ENCODE measurements at regions not wholly inside any gene's neighbourhood (a gene's known extent, or its start where the extent isn't known, plus 50 kb on each side); places are given as distances from the start of the nearest gene placed in this dataset.

DNA sequence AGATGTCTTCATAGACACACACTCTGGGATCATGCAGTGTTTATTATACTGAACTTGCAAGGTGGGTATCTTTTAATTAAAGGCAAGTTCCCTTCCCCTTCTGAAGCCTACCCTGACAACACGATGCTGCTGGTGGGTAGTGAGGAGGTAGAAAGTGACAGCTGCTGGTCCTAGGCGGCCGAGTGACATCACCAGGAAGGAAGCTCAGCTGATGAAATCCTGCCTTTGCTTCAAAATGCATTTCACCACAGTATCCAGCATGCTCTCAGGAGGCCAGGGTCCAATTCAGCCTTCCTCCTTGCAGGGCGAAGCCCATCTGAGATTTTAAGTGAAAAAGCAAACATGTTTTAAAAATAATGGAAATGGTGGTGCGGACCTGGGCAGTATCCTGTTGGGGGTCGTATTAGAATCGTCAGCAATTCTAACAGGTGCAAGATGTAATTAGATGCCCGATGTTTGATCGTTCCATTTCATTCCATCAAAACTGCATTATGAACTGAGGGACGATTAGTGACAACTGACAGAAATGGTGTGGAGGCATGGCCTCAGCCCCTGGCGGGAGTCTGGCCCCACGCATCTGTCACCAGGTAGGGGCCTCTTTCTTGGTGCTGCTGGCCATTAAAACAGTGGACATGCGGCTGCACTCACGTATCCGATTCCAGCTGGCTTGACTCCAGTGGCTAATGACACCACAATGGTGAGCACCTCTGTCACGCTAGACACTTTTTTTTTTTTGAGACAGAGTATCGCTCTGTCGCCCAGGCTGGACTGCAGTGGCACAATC, 324.8 kb upstream of the C1orf174 start:
- no peak overlapping the region for H3K9ac ChIP-seq (replicated peaks; ENCODE audit: extremely low read depth, insufficient read depth, low read length)
- DNase-seq (ENCODE audit: low read depth, low spot score): no peak
- no peaks in the 10 kb centered on the region for H3K4me1 ChIP-seq (ENCODE audit: control insufficient read depth, extremely low read depth, insufficient read depth, low read length)
- CTCF ChIA-PET: no interaction called here
- H3K9me3 ChIP-seq (replicated peaks; ENCODE audit: control insufficient read depth, insufficient read depth, low read length): peaks cover 3% of the 10 kb centered on the region
- H3K27me3 ChIP-seq (ENCODE audit: control insufficient read depth in 2 of 2, insufficient read depth in 2 of 2, low read length in 2 of 2): no peaks in the 10 kb centered on the region
- no peak overlapping the region for H3K4me2 ChIP-seq (ENCODE audit: insufficient read depth, low read length)
- no peaks in the 10 kb centered on the region for H3K9me1 ChIP-seq (replicated peaks; ENCODE audit: control insufficient read depth, extremely low read depth, insufficient read depth, low read length)
- FAIRE-seq: no peak
- BruUV-seq (replicated peaks): no TSS peak
- H3K4me3 ChIP-seq (replicated peaks in 1 of 3; ENCODE audit: insufficient read depth in 1 of 3, low read depth in 1 of 3, low read length in 3 of 3): no peak overlapping the region
- H4K20me1 ChIP-seq (replicated peaks; ENCODE audit: control insufficient read depth, extremely low read depth, insufficient read depth, low read length): no peaks in the 10 kb centered on the region
- TF ChIP-seq EZH2 (IDR thresholded peaks at IDR 0.05; ENCODE audit: borderline replicate concordance, low read depth, low read length, severe bottlenecking) (no peak), POLR2AphosphoS5 (IDR thresholded peaks at IDR 0.05; ENCODE audit: insufficient read depth, low read depth, low read length) (no peak), FOS (IDR thresholded peaks at IDR 0.05; ENCODE audit: borderline replicate concordance, insufficient read depth, low read length) (no peak), JUN (IDR thresholded peaks at IDR 0.05; ENCODE audit: borderline replicate concordance, insufficient read depth, insufficient read length, low read depth) (no peak), GATA2 (IDR thresholded peaks at IDR 0.05; ENCODE audit: insufficient read depth, insufficient read length, low read depth, low read length) (no peak)
- TF ChIP-seq, protein P1, sequence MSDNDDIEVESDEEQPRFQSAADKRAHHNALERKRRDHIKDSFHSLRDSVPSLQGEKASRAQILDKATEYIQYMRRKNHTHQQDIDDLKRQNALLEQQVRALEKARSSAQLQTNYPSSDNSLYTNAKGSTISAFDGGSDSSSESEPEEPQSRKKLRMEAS (IDR thresholded peaks at IDR 0.05; ENCODE audit: insufficient read depth, insufficient read length): no peak
- TF ChIP-seq, protein P2, sequence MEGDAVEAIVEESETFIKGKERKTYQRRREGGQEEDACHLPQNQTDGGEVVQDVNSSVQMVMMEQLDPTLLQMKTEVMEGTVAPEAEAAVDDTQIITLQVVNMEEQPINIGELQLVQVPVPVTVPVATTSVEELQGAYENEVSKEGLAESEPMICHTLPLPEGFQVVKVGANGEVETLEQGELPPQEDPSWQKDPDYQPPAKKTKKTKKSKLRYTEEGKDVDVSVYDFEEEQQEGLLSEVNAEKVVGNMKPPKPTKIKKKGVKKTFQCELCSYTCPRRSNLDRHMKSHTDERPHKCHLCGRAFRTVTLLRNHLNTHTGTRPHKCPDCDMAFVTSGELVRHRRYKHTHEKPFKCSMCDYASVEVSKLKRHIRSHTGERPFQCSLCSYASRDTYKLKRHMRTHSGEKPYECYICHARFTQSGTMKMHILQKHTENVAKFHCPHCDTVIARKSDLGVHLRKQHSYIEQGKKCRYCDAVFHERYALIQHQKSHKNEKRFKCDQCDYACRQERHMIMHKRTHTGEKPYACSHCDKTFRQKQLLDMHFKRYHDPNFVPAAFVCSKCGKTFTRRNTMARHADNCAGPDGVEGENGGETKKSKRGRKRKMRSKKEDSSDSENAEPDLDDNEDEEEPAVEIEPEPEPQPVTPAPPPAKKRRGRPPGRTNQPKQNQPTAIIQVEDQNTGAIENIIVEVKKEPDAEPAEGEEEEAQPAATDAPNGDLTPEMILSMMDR (IDR thresholded peaks at IDR 0.05; ENCODE audit: extremely low read depth in 1 of 2, insufficient read depth in 1 of 2, low read depth in 1 of 2, low read length in 2 of 2): no peak
- no peaks in the 10 kb centered on the region for H3K36me3 ChIP-seq (ENCODE audit: control insufficient read depth in 2 of 2, extremely low read depth in 1 of 2, insufficient read depth in 2 of 2, low read length in 2 of 2)
- H3K79me2 ChIP-seq (ENCODE audit: control insufficient read depth, insufficient read depth, low read length): no peaks in the 10 kb centered on the region
- POLR2A ChIA-PET: no interaction called here
- H2AFZ ChIP-seq (ENCODE audit: low read depth, low read length): no peak overlapping the region
- intact Hi-C loops (cut with micrococcal nuclease) (no loop called here), dilution Hi-C loops (cut with MboI; ENCODE audit: extremely low pct_ligation_motif_present, low sequenced_read_pairs) (no loop called here)
- H3K27ac ChIP-seq (ENCODE audit: insufficient read depth, low read depth, low read length): no peak overlapping the region
